Esophagus squamous epithelium (tissue), 4 donors: ENCODE measurements at regions not wholly inside any gene's neighbourhood (a gene's known extent, or its start where the extent isn't known, plus 50 kb on each side); places are given as distances from the start of the nearest gene placed in this dataset.

Experiments
- POLR2A ChIP-seq, 4 donors: fragments of 450-650 bp; IDR thresholded peaks; one replicate each; pipeline ENCODE4 v1.6.1; 2017; ENCODE audit warnings: antibody characterized with exemption in 4 of 4, mild to moderate bottlenecking in 4 of 4, moderate library complexity in 3 of 4
- TF ChIP-seq, protein P1 (sequence below), 6 experiments: fragments of 450-650 bp in 4 of 6; fragments of 200-600 bp in 2 of 6; sonication (generic) in 2 of 6; IDR thresholded peaks; one replicate each; pipeline ENCODE4 v1.5.1; 2016 to 2019; ENCODE audit warnings: antibody characterized with exemption in 6 of 6, mild to moderate bottlenecking in 4 of 6, moderate library complexity in 4 of 6

DNA sequence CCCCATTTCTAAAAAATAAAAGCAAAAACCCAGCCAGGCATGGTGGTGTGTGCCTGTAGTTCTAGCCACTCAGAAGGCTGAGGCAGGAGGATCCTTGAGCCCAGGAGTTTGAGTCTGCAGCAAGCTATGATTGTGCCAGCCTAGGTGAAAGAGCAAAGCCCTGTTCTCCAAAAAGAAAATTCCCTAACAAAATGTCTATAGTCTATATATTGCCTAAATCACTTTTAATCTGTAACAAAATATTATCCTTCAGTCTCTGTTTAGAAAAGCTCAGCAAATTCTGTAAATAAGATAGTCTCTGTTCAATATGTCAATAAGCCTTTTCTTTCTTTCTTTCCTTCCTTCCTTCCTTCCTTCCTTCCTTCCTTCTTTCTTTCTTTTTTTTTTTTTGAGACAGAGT is 75.8 kb upstream of the ZFP64 start:
- TF ChIP-seq, protein P1, sequence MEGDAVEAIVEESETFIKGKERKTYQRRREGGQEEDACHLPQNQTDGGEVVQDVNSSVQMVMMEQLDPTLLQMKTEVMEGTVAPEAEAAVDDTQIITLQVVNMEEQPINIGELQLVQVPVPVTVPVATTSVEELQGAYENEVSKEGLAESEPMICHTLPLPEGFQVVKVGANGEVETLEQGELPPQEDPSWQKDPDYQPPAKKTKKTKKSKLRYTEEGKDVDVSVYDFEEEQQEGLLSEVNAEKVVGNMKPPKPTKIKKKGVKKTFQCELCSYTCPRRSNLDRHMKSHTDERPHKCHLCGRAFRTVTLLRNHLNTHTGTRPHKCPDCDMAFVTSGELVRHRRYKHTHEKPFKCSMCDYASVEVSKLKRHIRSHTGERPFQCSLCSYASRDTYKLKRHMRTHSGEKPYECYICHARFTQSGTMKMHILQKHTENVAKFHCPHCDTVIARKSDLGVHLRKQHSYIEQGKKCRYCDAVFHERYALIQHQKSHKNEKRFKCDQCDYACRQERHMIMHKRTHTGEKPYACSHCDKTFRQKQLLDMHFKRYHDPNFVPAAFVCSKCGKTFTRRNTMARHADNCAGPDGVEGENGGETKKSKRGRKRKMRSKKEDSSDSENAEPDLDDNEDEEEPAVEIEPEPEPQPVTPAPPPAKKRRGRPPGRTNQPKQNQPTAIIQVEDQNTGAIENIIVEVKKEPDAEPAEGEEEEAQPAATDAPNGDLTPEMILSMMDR (IDR thresholded peaks at IDR 0.05): no peak
- no peak for TF ChIP-seq POLR2A (IDR thresholded peaks at IDR 0.05)
